NT2/D1 (cell line): ENCODE measurements at regions not wholly inside any gene's neighbourhood (a gene's known extent, or its start where the extent isn't known, plus 50 kb on each side); places are given as distances from the start of the nearest gene placed in this dataset.

ENCODE experiments used
- SUZ12 ChIP-seq: IDR thresholded peaks from 2 replicates; pipeline ENCODE4 v1.6.1; 2011; ENCODE audit not compliant: insufficient read length, insufficient read depth; ENCODE audit errors: extremely low read depth
- YY1 ChIP-seq: IDR thresholded peaks from 2 replicates; pipeline ENCODE4 v1.6.1; 2011; ENCODE audit not compliant: insufficient read length, insufficient read depth
- ZNF274 ChIP-seq: IDR thresholded peaks from 2 replicates; pipeline ENCODE4 v1.6.1; 2011; ENCODE audit warnings: mild to moderate bottlenecking, low read depth, low read length

DNA sequence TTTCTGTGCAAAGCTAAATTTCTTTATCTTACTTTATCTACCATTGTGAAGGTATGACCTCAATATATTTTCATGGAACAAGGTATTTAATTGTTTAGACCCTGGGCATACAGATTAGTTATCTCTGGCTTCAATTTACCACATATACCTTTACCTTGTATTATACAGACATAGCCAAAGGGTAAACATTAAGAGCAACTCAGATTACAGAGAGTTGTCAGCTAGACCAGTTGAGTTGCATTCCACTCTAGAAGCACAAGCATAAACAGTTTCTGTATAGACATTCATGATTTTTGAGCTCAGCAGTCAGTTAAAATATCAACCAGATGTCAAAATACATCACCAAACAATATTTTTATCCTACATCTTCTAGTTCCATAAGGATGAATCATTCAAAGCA is 857.3 kb upstream of the ZWINT start:
- TF ChIP-seq YY1 (no peak), ZNF274 (no peak), SUZ12 (no peak)
